Large intestine (tissue), 3 donors: ENCODE measurements at regions not wholly inside any gene's neighbourhood (a gene's known extent, or its start where the extent isn't known, plus 50 kb on each side); places are given as distances from the start of the nearest gene placed in this dataset.
A peak's percentile ranks its signal among the peaks of the same experiment; 100 is the strongest.

Experiments used
- DNase-seq, 2 donors: peaks; one replicate each; pipeline versions ENCODE4 v3.0.0 to v3.0.0-alpha.2; 2013
- H3K27ac ChIP-seq: one replicate; pipeline ENCODE4 v1.5.1; 2013; ENCODE audit warnings: low read length
- H3K27me3 ChIP-seq: 2 replicates; pipeline ENCODE4 v1.6.1; 2013; ENCODE audit warnings: low read length; ENCODE audit not compliant: control insufficient read depth, insufficient read depth
- H3K36me3 ChIP-seq: 2 replicates; pipeline ENCODE4 v1.6.1; 2013; ENCODE audit warnings: low read length; ENCODE audit not compliant: control insufficient read depth, insufficient read depth
- H3K4me1 ChIP-seq: one replicate; pipeline ENCODE4 v1.6.1; 2013; ENCODE audit warnings: low read length; ENCODE audit not compliant: control insufficient read depth, insufficient read depth
- H3K4me3 ChIP-seq: one replicate; pipeline ENCODE4 v1.5.1; 2013; ENCODE audit warnings: low read length
- H3K9me3 ChIP-seq: one replicate; pipeline ENCODE4 v1.6.1; 2013; ENCODE audit warnings: mild to moderate bottlenecking, low read depth, low read length, moderate library complexity; ENCODE audit not compliant: control insufficient read depth
- WGBS: methylation state at CpG from one replicate; pipeline ENCODE4 v1.1.5; 2013; ENCODE audit warnings: low lambda C conversion rate; ENCODE audit not compliant: insufficient coverage; 5-methylcytosine and 5-hydroxymethylcytosine counted together

DNA sequence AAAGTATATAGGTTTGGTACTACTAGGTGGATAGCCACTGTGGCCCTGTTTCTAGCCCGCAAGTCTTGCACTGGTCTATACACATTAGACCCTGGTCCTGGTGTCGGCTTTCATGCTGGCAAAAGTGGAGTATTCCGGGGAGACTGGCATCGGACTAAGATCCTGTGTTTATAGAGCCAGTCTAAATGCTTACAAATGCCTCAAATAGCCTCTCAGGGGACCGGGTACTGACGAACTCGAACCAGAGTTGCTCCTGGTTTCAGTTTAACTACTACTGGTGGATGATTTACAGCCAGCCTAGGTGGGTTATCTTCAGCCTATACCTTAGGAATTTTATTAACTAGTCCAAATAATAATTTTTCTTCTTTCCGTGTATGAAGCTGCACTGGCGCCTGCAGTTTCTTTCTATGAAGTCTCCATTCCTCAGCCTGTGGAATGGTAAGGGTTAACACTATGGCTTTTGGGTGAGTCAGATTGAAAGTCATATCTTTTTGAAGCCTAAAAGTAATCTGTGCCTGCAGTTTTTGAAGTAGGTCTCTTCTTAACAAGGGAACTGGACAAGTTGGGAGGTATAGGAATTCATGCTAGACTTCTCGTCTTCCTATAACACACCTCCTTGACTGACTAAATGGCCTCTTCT lies 51.3 kb downstream of the OR10H4 start:
- Histone ChIP-seq H3K9me3 (no peaks in the 10 kb centered on the region), H3K36me3 (no peaks in the 10 kb centered on the region), H3K27me3 (no peaks in the 10 kb centered on the region), H3K4me3 (no peak overlapping the region), H3K27ac (no peak overlapping the region), H3K4me1 (peaks cover 6% of the 10 kb centered on the region)
- no peak for DNase-seq
- WGBS = no CpG with 5 or more reads among the region's 10 CpGs

DNA sequence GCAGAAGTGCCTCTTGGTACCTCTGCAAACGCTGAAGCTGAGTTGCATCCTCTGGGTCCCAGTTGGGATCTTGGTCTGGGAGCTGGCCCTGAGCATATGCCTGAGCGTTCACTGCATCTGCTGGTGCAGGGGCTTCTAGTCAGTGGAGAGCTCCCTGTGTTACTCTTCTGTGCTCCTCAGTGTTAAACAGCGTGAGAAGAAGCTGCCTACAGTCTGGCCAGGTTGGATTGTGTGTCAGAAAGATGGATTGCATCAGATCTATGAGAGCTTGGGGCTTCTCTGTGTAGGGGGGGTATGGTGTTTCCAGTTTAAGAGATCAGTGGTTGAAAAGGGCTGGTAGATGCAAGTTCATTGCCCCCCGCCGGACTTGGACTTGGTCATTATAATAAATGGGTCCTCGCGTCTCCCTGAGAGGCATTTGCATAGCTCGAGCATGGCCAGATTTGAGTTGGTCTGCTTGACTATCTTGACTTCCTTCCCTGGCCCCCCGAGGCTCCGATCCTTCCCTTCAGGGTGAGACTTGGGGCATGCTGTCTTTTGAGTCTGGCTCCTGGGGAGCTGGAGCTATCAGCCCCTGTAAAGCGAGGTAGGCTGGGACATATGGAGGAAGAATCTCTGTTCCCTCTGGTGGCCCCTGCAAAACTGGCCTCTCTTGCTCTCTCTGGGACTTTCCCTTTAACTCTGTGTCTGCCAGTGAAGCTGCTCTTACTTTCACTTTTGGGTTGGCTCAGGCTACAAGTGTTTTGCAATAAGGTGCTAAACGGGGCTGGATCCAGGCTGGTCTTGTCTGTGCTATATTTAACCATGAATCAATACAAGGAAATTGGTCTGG lies 52.9 kb downstream of the OR10H4 start:
- Histone ChIP-seq H3K9me3 (no peaks in the 10 kb centered on the region), H3K4me3 (no peak overlapping the region), H3K4me1 (peaks cover 6% of the 10 kb centered on the region), H3K27ac (no peak overlapping the region), H3K36me3 (no peaks in the 10 kb centered on the region), H3K27me3 (no peaks in the 10 kb centered on the region)
- 40% methylated on average over 1 of the region's 12 CpGs for WGBS
- DNase-seq = peak; percentile 38 to 60

DNA sequence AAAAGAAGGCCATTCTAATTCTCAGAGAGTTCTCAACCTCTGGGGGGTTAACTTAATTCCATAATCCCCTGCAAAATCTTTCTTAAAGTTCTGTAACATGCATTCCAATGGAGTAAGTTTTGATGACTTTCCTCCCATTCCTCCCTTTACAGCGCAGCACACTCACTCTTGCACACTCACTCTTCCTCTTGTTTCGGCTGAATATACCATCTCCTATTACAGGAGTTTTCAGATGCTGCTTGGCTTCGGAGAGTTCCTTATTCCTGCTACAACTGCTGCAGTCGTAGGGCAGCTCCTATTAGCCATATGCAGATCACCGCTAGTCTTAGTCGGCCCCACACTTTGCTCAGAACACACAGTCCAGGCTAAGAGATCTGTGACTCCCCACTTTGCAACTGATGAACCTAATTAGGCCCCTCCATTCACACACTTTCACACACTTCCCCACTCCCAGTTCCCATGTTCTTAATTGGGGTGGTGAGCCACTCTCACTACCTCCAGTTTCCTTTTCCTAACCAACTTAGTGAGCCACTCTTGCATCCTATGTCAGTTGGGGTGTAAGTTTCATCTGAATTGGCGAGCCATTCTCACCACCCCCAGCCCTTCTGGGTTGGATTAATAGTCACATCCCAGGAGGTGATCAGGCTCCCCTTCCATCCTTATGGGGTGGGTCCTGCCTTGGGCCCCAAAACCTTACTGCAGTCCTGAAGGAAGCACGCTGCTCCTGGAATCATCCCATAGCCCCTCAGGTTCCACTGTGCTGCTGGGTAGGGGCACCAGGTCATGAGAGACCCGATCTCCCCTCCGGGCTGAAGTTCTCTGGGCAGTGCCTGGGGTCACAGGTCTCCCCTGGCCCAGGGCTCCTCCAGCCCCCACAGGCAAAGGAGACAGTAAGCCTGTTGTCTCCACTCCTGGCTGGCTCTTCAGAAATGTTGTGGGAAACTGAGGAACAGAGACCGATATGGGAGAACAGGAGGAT lies 53.9 kb downstream of the OR10H4 start:
- H3K36me3 ChIP-seq = no peaks in the 10 kb centered on the region
- H3K27ac ChIP-seq = no peak overlapping the region
- WGBS = no CpG with 5 or more reads among the region's 11 CpGs
- no peak overlapping the region for H3K4me3 ChIP-seq
- DNase-seq = no peak
- H3K27me3 ChIP-seq = no peaks in the 10 kb centered on the region
- peaks cover 6% of the 10 kb centered on the region for H3K4me1 ChIP-seq
- no peaks in the 10 kb centered on the region for H3K9me3 ChIP-seq

DNA sequence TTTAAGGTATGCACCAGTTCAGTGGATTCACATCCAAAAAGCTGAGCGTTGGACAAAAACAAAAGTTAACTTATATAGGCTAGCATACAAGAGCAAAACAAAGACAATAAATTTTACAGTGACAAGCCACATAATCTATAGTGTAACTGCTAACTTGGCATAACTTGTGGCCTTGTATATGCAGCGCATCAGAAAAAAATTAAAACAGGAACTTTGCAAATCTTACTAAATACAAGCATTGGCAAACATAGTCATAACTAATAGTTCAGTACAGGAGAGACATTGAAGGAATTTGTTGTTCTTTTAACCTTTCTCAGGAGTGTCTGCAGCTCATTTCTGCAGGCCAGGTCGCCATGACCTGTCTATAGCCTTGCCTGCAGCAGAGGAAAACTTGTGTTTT lies 54.6 kb downstream of the OR10H4 start:
- Histone ChIP-seq H3K9me3 (no peaks in the 10 kb centered on the region), H3K27me3 (no peaks in the 10 kb centered on the region), H3K27ac (no peak overlapping the region), H3K36me3 (no peaks in the 10 kb centered on the region), H3K4me3 (no peak overlapping the region), H3K4me1 (peaks cover 6% of the 10 kb centered on the region)
- 74% methylated on average over 2 of the region's 3 CpGs for whole genome bisulfite sequencing
- no peak for DNase-seq

DNA sequence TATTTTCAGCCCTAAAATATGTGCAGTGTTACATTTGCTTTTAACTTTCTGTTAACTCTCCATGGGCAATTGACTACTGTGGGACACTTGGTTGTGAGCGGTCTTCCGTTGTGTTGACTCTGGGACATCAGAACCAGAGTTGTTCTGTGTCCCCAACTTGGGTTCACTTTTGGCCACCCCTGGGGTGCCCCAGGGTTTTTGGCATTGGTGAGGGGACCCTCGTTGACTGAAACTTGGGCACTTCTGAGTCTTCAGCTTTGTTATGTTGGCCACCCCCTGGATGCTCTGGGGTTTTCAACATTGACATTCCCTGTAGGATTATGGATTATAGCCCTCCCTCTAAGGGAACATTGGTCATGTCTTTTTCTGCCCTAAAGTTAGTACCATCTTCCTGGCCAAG lies 57.1 kb downstream of the OR10H4 start:
- H3K4me3 ChIP-seq = no peak overlapping the region
- H3K9me3 ChIP-seq = no peaks in the 10 kb centered on the region
- WGBS = no CpG with 5 or more reads among the region's 3 CpGs
- no peaks in the 10 kb centered on the region for H3K27me3 ChIP-seq
- DNase-seq = no peak
- H3K4me1 ChIP-seq = peaks cover 6% of the 10 kb centered on the region
- H3K36me3 ChIP-seq = no peaks in the 10 kb centered on the region
- no peak overlapping the region for H3K27ac ChIP-seq

DNA sequence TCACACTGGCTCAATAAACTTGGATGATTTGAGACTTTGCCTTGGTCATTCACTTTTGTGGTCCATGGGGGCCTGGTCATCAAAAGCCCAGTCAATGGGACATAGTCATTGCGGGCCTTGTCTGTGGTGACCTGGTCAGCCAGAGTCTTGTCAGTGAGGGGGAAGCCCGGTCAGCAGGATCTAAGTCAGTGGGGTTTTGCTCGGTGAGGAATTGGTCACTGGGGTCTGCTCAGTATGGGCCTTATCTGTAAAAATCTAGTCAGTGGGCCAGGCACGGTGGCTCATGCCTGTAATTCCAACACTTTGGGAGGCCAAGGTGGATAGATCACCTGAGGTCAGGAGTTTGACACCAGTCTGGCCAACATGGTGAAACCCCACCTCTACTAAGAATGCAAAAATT lies 63.7 kb upstream of the TPM4 start:
- DNase-seq = no peak
- Histone ChIP-seq H3K4me1 (no peaks in the 10 kb centered on the region), H3K27me3 (no peaks in the 10 kb centered on the region), H3K36me3 (no peaks in the 10 kb centered on the region), H3K9me3 (no peaks in the 10 kb centered on the region), H3K4me3 (no peak overlapping the region), H3K27ac (no peak overlapping the region)
- WGBS = no CpG with 5 or more reads among the region's 4 CpGs

DNA sequence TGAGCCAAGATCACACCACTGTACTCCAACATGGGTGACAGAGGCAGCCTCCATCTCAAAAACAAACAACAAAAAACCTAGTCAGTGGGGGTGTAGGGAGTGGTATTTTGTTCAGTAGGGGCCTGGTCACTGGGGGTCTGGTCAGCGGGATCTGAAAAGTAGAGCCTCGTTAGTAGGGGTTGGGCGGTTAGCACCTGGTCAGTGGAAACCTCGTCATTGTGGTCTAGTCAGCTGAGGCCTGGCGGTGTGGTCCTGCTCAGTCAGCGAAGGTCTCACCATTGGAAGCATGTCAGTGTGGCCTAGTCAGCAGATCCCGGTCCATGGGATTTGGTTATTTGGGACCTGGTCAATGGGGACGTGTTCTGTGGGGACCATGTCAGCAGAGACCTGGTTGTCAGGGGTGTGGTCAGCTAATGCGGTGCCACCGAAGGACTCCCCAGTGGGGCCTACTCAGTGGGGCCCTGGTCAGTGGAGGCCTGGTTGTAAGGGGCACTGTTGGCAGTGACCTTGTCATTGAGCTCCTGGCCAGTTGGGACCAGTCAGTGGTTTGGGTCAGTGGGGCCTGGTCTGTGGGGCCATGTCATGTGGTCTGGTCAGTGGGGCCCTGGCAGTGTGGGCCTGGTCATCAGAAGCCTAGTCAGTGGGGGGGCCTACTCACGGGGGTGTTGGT lies 63.0 kb upstream of the TPM4 start:
- Histone ChIP-seq H3K4me1 (no peaks in the 10 kb centered on the region), H3K9me3 (no peaks in the 10 kb centered on the region), H3K4me3 (no peak overlapping the region), H3K36me3 (no peaks in the 10 kb centered on the region), H3K27ac (no peak overlapping the region), H3K27me3 (no peaks in the 10 kb centered on the region)
- WGBS = no CpG with 5 or more reads among the region's 11 CpGs
- no peak for DNase-seq

DNA sequence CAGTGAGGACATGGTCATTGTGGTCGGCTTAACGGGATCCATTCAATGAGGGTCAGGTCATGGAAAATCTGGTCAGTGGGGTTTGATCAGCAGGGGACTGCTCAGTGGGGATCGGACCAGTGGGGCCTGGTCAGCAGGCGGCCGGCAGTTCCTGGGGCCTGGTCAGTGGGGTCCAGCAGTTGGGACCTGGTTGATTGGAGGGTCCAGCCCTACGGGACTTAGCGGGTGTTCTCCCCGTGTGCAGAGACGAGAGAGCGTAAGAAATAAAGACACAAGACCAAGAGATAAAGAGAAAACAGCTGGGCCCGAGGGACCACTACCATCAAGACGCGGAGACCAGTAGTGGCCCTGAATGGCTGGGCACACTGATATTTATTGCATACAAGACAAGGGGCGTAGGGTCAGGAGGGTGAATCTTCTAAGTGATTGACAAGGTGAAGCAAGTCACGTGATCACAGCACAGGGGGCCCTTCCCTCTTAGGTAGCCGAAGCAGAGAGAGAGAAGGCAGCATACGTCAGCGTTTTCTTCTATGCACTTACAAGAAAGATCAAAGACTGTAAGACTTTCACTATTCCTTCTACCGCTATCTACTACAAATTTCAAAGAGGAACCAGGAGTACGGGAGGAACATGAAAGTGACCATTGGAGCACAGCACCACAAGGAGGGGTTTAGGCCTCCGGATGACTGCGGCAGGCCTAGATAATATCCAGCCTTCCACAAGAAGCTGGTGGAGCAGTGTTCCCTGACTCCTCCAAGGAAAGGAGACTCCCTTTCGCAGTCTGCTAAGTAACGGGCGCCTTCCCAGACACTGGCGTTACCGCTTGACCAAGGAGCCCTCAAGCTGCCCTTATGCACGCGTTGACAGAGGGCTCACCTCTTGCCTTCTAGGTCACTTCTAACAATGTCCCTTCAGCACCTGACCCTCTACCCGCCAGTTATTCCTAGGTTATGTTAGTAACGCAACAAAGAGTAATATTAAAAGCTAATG lies 62.1 kb upstream of the TPM4 start:
- 100% methylated on average over 4 of the region's 31 CpGs for WGBS
- DNase-seq = no peak
- no peaks in the 10 kb centered on the region for H3K36me3 ChIP-seq

More for the DNA sequence above, 62.1 kb upstream of the TPM4 start:
- no peak overlapping the region for H3K4me3 ChIP-seq
- no peaks in the 10 kb centered on the region for H3K27me3 ChIP-seq
- H3K27ac ChIP-seq = no peak overlapping the region
- H3K9me3 ChIP-seq = no peaks in the 10 kb centered on the region
- no peaks in the 10 kb centered on the region for H3K4me1 ChIP-seq
